NCI-H1092 treated with DMSO at 0.1 percent for 48 hours (cell line): ENCODE measurements at regions not wholly inside any gene's neighbourhood (a gene's known extent, or its start where the extent isn't known, plus 50 kb on each side); places are given as distances from the start of the nearest gene placed in this dataset.

Experiments used
- DNase-seq: peaks from one replicate; lab custom pipeline; 2025; lab: John Stamatoyannopoulos, UW

GRCh38 chr1:235925016-235925415 is 58.3 kb upstream of the LYST start:
- DNase-seq: no peak

GRCh38 chr1:235923466-235924021 is 56.8 kb upstream of the LYST start:
- peak; percentile 21 for DNase-seq

GRCh38 chr1:235920596-235921375 is 54.1 kb upstream of the LYST start:
- no peak for DNase-seq

- peak; percentile 55 for DNase-seq
These were observed 53.2 kb upstream of the LYST start for GRCh38 chr1:235919833-235920441.

- DNase-seq: no peak
These were observed 52.6 kb upstream of the LYST start for GRCh38 chr1:235919127-235919832.

GRCh38 chr1:235918465-235918864 is 51.8 kb upstream of the LYST start:
- no peak for DNase-seq

GRCh38 chr1:235918032-235918431 is 51.3 kb upstream of the LYST start:
- peak; percentile 38 for DNase-seq

- peak; percentile 39 for DNase-seq
These were observed 50.6 kb upstream of the LYST start for GRCh38 chr1:235917267-235917811.
